ENCODE measurements at regions not wholly inside any gene's neighbourhood (a gene's known extent, or its start where the extent isn't known, plus 50 kb on each side); places are given as distances from the start of the nearest gene placed in this dataset.

GRCh38 chr7:131895541-131896164 lies 339.2 kb upstream of the PODXL start (continued):
- TF ChIP-seq ELF1 (IDR thresholded peaks at IDR 0.05): no peak; the same call in 1 of the 2 replicates
- TF ChIP-seq NFIC (IDR thresholded peaks at IDR 0.05; ENCODE audit: borderline replicate concordance): peak; percentile 94
- no peak for TF ChIP-seq RAD21 (IDR thresholded peaks at IDR 0.05; ENCODE audit: low read length)
- no peak for TF ChIP-seq RCOR1 (IDR thresholded peaks at IDR 0.05; ENCODE audit: low read length)
- peak; percentile 71 for TF ChIP-seq POLR2AphosphoS5 (IDR thresholded peaks at IDR 0.05; ENCODE audit: low read depth, low read length)
- peak; percentile 69 for TF ChIP-seq MEF2A (IDR thresholded peaks at IDR 0.05; ENCODE audit: borderline replicate concordance, low read depth)
- TF ChIP-seq CHD2 (IDR thresholded peaks at IDR 0.05; ENCODE audit: low read length, partially characterized antibody): no peak
- peak; percentile 97 for TF ChIP-seq RXRA (IDR thresholded peaks at IDR 0.05; ENCODE audit: borderline replicate concordance, low read depth)
- no peak for TF ChIP-seq SMC3 (IDR thresholded peaks at IDR 0.05; ENCODE audit: low read depth, low read length)
- TF ChIP-seq FOXM1 (IDR thresholded peaks at IDR 0.05; ENCODE audit: low read depth): peak; percentile 97
- TF ChIP-seq FOSL2 (IDR thresholded peaks at IDR 0.05; ENCODE audit: borderline replicate concordance, low read depth): peak; percentile 100
- peak; percentile 64; the same call in 1 of the 2 replicates for TF ChIP-seq MAX (IDR thresholded peaks at IDR 0.05; ENCODE audit: low read depth)
- TF ChIP-seq GATA2 (CRISPR knock-in tag; IDR thresholded peaks at IDR 0.05): no peak
- no peak for TF ChIP-seq FOXJ3 (CRISPR knock-in tag; IDR thresholded peaks at IDR 0.05)
- peak; percentile 98 for TF ChIP-seq TEAD4 (IDR thresholded peaks at IDR 0.05; ENCODE audit: borderline replicate concordance, insufficient read depth)
- TF ChIP-seq, protein P1, sequence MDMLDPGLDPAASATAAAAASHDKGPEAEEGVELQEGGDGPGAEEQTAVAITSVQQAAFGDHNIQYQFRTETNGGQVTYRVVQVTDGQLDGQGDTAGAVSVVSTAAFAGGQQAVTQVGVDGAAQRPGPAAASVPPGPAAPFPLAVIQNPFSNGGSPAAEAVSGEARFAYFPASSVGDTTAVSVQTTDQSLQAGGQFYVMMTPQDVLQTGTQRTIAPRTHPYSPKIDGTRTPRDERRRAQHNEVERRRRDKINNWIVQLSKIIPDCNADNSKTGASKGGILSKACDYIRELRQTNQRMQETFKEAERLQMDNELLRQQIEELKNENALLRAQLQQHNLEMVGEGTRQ (IDR thresholded peaks at IDR 0.05; ENCODE audit: borderline replicate concordance, low read depth, low read length): no peak
- TF ChIP-seq, protein P2, sequence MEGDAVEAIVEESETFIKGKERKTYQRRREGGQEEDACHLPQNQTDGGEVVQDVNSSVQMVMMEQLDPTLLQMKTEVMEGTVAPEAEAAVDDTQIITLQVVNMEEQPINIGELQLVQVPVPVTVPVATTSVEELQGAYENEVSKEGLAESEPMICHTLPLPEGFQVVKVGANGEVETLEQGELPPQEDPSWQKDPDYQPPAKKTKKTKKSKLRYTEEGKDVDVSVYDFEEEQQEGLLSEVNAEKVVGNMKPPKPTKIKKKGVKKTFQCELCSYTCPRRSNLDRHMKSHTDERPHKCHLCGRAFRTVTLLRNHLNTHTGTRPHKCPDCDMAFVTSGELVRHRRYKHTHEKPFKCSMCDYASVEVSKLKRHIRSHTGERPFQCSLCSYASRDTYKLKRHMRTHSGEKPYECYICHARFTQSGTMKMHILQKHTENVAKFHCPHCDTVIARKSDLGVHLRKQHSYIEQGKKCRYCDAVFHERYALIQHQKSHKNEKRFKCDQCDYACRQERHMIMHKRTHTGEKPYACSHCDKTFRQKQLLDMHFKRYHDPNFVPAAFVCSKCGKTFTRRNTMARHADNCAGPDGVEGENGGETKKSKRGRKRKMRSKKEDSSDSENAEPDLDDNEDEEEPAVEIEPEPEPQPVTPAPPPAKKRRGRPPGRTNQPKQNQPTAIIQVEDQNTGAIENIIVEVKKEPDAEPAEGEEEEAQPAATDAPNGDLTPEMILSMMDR (IDR thresholded peaks at IDR 0.05): no peak
- no peak for TF ChIP-seq SIN3A (IDR thresholded peaks at IDR 0.05; ENCODE audit: borderline replicate concordance, low read depth, low read length)
- TF ChIP-seq USF1 (IDR thresholded peaks at IDR 0.05; ENCODE audit: borderline replicate concordance, low read depth): no peak; the same call in 1 of the 2 replicates
- TF ChIP-seq EP300 (IDR thresholded peaks at IDR 0.05; ENCODE audit: borderline replicate concordance in 1 of 2, low read depth in 1 of 2, low read length in 1 of 2): peak; percentile 74 to 100
- TF ChIP-seq, protein P3, sequence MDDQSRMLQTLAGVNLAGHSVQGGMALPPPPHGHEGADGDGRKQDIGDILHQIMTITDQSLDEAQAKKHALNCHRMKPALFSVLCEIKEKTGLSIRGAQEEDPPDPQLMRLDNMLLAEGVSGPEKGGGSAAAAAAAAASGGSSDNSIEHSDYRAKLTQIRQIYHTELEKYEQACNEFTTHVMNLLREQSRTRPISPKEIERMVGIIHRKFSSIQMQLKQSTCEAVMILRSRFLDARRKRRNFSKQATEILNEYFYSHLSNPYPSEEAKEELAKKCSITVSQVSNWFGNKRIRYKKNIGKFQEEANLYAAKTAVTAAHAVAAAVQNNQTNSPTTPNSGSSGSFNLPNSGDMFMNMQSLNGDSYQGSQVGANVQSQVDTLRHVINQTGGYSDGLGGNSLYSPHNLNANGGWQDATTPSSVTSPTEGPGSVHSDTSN (IDR thresholded peaks at IDR 0.05): peak; percentile 98
- TF ChIP-seq JUND (IDR thresholded peaks at IDR 0.05): peak; percentile 100
- peak; percentile 98 for TF ChIP-seq TCF12 (IDR thresholded peaks at IDR 0.05)
- peak; percentile 52 for TF ChIP-seq GABPA (IDR thresholded peaks at IDR 0.05; ENCODE audit: low read depth)
- TF ChIP-seq MXI1 (IDR thresholded peaks at IDR 0.05; ENCODE audit: low read depth, low read length): no peak
- TF ChIP-seq NRF1 (IDR thresholded peaks at IDR 0.05; ENCODE audit: low read depth, low read length): no peak

Data from SK-N-SH (cell line).